ENCODE measurements at regions not wholly inside any gene's neighbourhood (a gene's known extent, or its start where the extent isn't known, plus 50 kb on each side); places are given as distances from the start of the nearest gene placed in this dataset.

DNA sequence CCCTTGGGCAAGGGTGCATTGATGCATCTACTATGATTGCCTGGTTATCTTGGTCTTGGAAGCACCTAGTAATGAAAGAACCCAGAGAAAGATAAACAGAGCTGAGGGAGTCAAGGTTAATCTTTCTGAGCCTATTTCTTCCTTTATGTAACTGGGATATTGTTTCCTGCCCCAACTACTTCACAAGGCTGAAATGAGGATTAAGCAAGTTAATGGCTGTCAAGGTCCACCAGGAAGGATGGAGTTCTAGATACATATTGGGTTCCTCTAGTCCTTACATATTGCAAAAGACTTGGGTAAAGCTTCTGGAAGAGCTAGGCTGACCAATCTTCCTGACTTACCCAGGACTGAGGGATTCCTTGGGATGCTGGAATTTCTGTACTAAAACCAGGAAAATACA is 589.8 kb downstream of the INSC start:
- TF ChIP-seq, protein P1, sequence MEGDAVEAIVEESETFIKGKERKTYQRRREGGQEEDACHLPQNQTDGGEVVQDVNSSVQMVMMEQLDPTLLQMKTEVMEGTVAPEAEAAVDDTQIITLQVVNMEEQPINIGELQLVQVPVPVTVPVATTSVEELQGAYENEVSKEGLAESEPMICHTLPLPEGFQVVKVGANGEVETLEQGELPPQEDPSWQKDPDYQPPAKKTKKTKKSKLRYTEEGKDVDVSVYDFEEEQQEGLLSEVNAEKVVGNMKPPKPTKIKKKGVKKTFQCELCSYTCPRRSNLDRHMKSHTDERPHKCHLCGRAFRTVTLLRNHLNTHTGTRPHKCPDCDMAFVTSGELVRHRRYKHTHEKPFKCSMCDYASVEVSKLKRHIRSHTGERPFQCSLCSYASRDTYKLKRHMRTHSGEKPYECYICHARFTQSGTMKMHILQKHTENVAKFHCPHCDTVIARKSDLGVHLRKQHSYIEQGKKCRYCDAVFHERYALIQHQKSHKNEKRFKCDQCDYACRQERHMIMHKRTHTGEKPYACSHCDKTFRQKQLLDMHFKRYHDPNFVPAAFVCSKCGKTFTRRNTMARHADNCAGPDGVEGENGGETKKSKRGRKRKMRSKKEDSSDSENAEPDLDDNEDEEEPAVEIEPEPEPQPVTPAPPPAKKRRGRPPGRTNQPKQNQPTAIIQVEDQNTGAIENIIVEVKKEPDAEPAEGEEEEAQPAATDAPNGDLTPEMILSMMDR (conservative IDR thresholded peaks at IDR 0.05; ENCODE audit: low read depth, low read length) = no peak
- no peak for TF ChIP-seq EZH2 (IDR thresholded peaks at IDR 0.05; ENCODE audit: borderline replicate concordance, low read depth, low read length, poor library complexity, severe bottlenecking)
